ENCODE measurements at regions not wholly inside any gene's neighbourhood (a gene's known extent, or its start where the extent isn't known, plus 50 kb on each side); places are given as distances from the start of the nearest gene placed in this dataset.
"Not testable (repeated sequence)": the region's sequence is repeated elsewhere in the genome, so short reads cannot be mapped to it uniquely, and the experiment has no call there.

GRCh38 chr17:64777415-64778239 lies 115.5 kb upstream of the SMURF2 start:
- H3K9me2 ChIP-seq (replicated peaks; ENCODE audit: insufficient read depth, low read length): no peaks in the 10 kb centered on the region
- peak overlapping the region; percentile 99 for H3K27ac ChIP-seq (ENCODE audit: low read length)
- H3K4me1 ChIP-seq (ENCODE audit: low read length): peaks cover 76% of the 10 kb centered on the region
- H2AFZ ChIP-seq (ENCODE audit: low read length): peak overlapping the region; percentile 60; the same call in 1 of the 2 replicates
- DNase-seq: peak; percentile 76
- H3K4me3 ChIP-seq (ENCODE audit: low read length): peak overlapping the region; percentile 64
- H3K4me2 ChIP-seq (ENCODE audit: low read depth, low read length, poor library complexity, severe bottlenecking): peak overlapping the region; percentile 92
- no peaks in the 10 kb centered on the region for H3K27me3 ChIP-seq (ENCODE audit: low read length)
- H3K36me3 ChIP-seq (ENCODE audit: insufficient read depth, low read length): no peaks in the 10 kb centered on the region
- peaks cover 24% of the 10 kb centered on the region for H3K79me2 ChIP-seq (ENCODE audit: low read length)
- peak overlapping the region; percentile 78 for H3K9ac ChIP-seq (ENCODE audit: low read length)
- H4K20me1 ChIP-seq (ENCODE audit: insufficient read depth, low read depth, low read length): no peaks in the 10 kb centered on the region
- H3K9me3 ChIP-seq (ENCODE audit: low read length): no peaks in the 10 kb centered on the region

GRCh38 chr17:64776720-64777414 lies 114.8 kb upstream of the SMURF2 start:
- Histone ChIP-seq H3K27ac (ENCODE audit: low read length) (peak overlapping the region; percentile 99), H3K79me2 (ENCODE audit: low read length) (peaks cover 31% of the 10 kb centered on the region), H3K9ac (ENCODE audit: low read length) (peak overlapping the region; percentile 78), H3K4me2 (ENCODE audit: low read depth, low read length, poor library complexity, severe bottlenecking) (peak overlapping the region; percentile 92), H2AFZ (ENCODE audit: low read length) (peak overlapping the region; percentile 60; the same call in 1 of the 2 replicates), H3K4me3 (ENCODE audit: low read length) (peak overlapping the region; percentile 64), H3K4me1 (ENCODE audit: low read length) (peaks cover 72% of the 10 kb centered on the region)
- not testable (repeated sequence) for H3K9me3 ChIP-seq (ENCODE audit: low read length); H4K20me1 ChIP-seq (ENCODE audit: insufficient read depth, low read depth, low read length); H3K36me3 ChIP-seq (ENCODE audit: insufficient read depth, low read length); H3K9me2 ChIP-seq (replicated peaks; ENCODE audit: insufficient read depth, low read length); H3K27me3 ChIP-seq (ENCODE audit: low read length)
- DNase-seq: peak; percentile 92

DNA sequence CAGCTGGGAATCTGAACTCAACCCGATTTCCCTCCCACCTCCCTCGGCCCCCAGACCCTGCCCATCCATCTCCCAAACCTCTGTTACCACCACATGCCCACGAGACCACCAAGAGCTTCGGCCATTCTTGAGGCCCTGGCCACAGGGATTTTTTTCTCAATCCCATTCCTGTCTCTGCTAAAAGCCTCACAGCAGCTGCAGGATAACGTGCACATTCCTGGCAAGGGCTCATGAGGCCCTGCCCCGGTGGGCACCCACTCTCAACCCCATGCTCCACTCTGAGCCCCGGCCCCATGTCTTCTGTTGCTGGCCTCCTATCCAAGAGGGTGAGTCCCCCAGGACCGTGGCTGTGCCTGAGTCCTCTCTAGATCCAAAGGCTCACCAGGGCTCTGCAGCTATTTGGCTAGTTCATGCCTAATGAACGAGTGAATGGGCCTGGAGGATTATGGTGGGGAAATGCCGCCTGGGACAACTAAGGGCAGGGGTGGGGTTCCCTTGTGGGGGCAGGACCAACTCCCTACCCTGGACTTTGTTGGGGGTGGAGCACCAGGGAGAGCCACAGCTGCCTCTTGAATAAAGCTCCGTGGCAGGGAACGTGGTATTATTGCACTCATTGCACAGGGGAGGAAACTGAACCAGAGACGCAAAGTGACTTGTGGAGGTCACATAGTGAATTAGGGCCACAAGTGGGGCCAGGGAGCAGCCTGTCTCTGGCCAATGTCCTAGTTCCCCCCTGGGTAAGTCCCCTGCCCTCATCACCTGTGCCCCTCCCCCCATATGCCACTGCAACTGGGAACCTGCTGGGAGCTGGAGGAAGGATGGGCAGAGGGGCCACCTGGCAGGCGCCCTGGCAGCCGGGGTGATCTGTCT lies 113.8 kb upstream of the SMURF2 start:
- Histone ChIP-seq H4K20me1 (ENCODE audit: insufficient read depth, low read depth, low read length) (no peaks in the 10 kb centered on the region), H3K4me2 (ENCODE audit: low read depth, low read length, poor library complexity, severe bottlenecking) (peak overlapping the region; percentile 92)

DNA sequence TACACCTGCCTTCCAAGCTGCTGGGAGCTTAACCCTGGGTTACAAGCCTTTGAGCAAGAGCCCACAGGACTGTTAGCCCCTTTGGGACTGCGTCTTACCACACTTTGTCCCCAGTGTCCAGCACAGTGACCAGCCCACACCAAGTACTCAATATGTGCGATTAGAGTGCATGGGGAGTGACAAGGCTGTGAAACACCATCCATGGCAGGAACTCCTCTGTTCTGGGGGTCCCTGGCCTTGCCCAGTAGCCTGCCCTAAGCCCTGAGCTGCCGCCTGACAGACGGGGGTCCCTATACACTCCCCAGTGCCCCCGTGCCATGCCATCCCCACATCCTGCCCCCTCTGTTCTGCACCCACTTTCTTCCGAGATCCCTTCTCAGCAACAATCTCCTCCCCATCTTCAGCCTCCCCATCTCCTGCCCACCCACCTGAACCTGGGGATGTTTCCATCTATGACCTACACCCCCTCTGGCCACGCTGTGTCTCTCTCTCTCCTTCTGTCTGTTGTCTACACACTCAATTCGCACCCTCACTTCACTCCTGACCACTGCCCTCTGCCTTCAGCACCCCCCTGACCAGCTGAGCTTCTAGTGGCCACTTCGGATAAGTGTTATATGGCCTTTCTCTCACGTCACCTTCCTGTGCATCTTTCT lies 112.9 kb upstream of the SMURF2 start:
- DNase-seq: no peak
- H3K4me2 ChIP-seq (ENCODE audit: low read depth, low read length, poor library complexity, severe bottlenecking): no peak overlapping the region
- no peaks in the 10 kb centered on the region for H4K20me1 ChIP-seq (ENCODE audit: insufficient read depth, low read depth, low read length)
- no peaks in the 10 kb centered on the region for H3K27me3 ChIP-seq (ENCODE audit: low read length)
- H3K9me2 ChIP-seq (replicated peaks; ENCODE audit: insufficient read depth, low read length): no peaks in the 10 kb centered on the region
- no peaks in the 10 kb centered on the region for H3K9me3 ChIP-seq (ENCODE audit: low read length)
- H3K27ac ChIP-seq (ENCODE audit: low read length): peak overlapping the region; percentile 6; the same call in 1 of the 2 replicates
- H2AFZ ChIP-seq (ENCODE audit: low read length): no peak overlapping the region
- peaks cover 59% of the 10 kb centered on the region for H3K4me1 ChIP-seq (ENCODE audit: low read length)
- H3K4me3 ChIP-seq (ENCODE audit: low read length): no peak overlapping the region
- H3K36me3 ChIP-seq (ENCODE audit: insufficient read depth, low read length): 0 out of 2 replicates have a peak, but pooled peaks cover 3% of the 10 kb centered on the region
- H3K9ac ChIP-seq (ENCODE audit: low read length): no peak overlapping the region
- H3K79me2 ChIP-seq (ENCODE audit: low read length): peaks cover 35% of the 10 kb centered on the region

More for the DNA sequence above, 113.8 kb upstream of the SMURF2 start:
- peaks cover 64% of the 10 kb centered on the region for H3K4me1 ChIP-seq (ENCODE audit: low read length)
- DNase-seq: no peak
- peak overlapping the region; percentile 99 for H3K27ac ChIP-seq (ENCODE audit: low read length)
- 0 out of 2 replicates have a peak, but pooled peaks cover 3% of the 10 kb centered on the region for H3K36me3 ChIP-seq (ENCODE audit: insufficient read depth, low read length)
- H3K4me3 ChIP-seq (ENCODE audit: low read length): peak overlapping the region; percentile 64; the same call in 1 of the 2 replicates
- peak overlapping the region; percentile 78 for H3K9ac ChIP-seq (ENCODE audit: low read length)
- no peaks in the 10 kb centered on the region for H3K27me3 ChIP-seq (ENCODE audit: low read length)
- no peak overlapping the region for H2AFZ ChIP-seq (ENCODE audit: low read length)
- no peaks in the 10 kb centered on the region for H3K9me2 ChIP-seq (replicated peaks; ENCODE audit: insufficient read depth, low read length)
- H3K9me3 ChIP-seq (ENCODE audit: low read length): no peaks in the 10 kb centered on the region
- peaks cover 36% of the 10 kb centered on the region for H3K79me2 ChIP-seq (ENCODE audit: low read length)

DNA sequence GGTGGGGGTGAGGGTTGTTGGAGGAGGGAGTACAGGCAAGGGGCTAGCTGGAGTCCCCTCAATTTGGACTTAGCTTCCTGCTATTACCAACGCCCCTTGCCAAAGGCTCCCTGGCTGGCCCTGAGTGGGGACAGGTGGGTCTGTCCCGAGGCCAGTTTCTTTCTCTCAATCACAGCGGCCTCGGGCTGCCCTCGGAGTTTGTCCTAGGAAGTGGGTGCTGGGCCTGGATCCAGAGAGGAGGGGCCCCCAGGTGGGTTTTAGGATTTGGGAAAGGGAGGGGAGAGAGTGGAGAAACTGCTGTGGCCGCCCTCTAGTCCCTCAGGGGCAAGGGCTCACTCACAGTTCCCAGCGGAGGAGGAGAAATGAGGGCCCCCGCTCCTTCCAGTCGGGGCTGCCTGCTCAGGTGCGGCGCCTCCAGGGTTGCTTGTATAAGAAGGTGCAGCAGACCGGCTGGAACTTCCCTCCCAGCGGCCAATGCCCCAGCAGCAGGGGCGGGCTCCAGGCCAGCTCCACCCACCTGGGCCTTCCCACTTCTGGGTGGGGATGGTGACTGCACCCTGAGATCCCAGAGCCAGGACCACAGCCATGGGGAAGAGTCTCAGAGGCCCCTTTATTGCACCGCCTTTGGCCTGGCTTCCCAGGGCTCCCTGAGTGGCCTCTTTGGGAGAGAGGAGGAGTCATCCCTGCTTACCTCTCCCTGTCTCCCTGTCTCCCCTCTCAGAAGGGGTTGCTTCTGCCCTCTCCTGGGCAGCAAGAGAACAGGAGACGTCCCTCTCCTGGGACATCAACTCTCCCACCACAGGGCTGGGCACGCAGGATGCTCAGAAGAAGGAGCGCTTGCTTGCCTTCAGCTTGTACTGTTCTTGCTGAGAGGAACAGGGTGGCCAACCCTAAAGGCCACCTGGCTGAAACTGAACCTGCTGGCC lies 112.0 kb upstream of the SMURF2 start:
- H3K36me3 ChIP-seq (ENCODE audit: insufficient read depth, low read length): peaks cover 3% of the 10 kb centered on the region; the same call in 1 of the 2 replicates
- peaks cover 59% of the 10 kb centered on the region for H3K4me1 ChIP-seq (ENCODE audit: low read length)
- no peaks in the 10 kb centered on the region for H3K9me2 ChIP-seq (replicated peaks; ENCODE audit: insufficient read depth, low read length)
- H3K27ac ChIP-seq (ENCODE audit: low read length): peak overlapping the region; percentile 56
- peak overlapping the region; percentile 95 for H3K4me2 ChIP-seq (ENCODE audit: low read depth, low read length, poor library complexity, severe bottlenecking)
- peak; percentile 90 for DNase-seq
- peak overlapping the region; percentile 73 for H3K9ac ChIP-seq (ENCODE audit: low read length)
- peaks cover 44% of the 10 kb centered on the region for H3K79me2 ChIP-seq (ENCODE audit: low read length)
- no peaks in the 10 kb centered on the region for H3K27me3 ChIP-seq (ENCODE audit: low read length)
- no peak overlapping the region for H2AFZ ChIP-seq (ENCODE audit: low read length)
- H3K4me3 ChIP-seq (ENCODE audit: low read length): peak overlapping the region; percentile 75
- H3K9me3 ChIP-seq (ENCODE audit: low read length): no peaks in the 10 kb centered on the region
- no peaks in the 10 kb centered on the region for H4K20me1 ChIP-seq (ENCODE audit: insufficient read depth, low read depth, low read length)

- Histone ChIP-seq H2AFZ (ENCODE audit: low read length) (no peak overlapping the region), H3K27me3 (ENCODE audit: low read length) (no peaks in the 10 kb centered on the region), H3K79me2 (ENCODE audit: low read length) (peaks cover 51% of the 10 kb centered on the region), H3K9ac (ENCODE audit: low read length) (peak overlapping the region; percentile 73), H3K27ac (ENCODE audit: low read length) (peak overlapping the region; percentile 56; the same call in 1 of the 2 replicates), H3K9me3 (ENCODE audit: low read length) (no peaks in the 10 kb centered on the region), H3K36me3 (ENCODE audit: insufficient read depth, low read length) (peaks cover 8% of the 10 kb centered on the region; the same call in 1 of the 2 replicates), H3K4me3 (ENCODE audit: low read length) (peak overlapping the region; percentile 75), H3K9me2 (replicated peaks; ENCODE audit: insufficient read depth, low read length) (no peaks in the 10 kb centered on the region), H4K20me1 (ENCODE audit: insufficient read depth, low read depth, low read length) (no peaks in the 10 kb centered on the region), H3K4me2 (ENCODE audit: low read depth, low read length, poor library complexity, severe bottlenecking) (peak overlapping the region; percentile 95), H3K4me1 (ENCODE audit: low read length) (peaks cover 55% of the 10 kb centered on the region)
- DNase-seq: no peak
Observed at GRCh38 chr17:64773386-64773835, 111.3 kb upstream of the SMURF2 start.
